SU-DHL-6 (cell line): ENCODE measurements at regions not wholly inside any gene's neighbourhood (a gene's known extent, or its start where the extent isn't known, plus 50 kb on each side); places are given as distances from the start of the nearest gene placed in this dataset.

Experiments
- H2AFZ ChIP-seq: fragments of 200-600 bp; sonication (generic); 2 replicates; pipeline ENCODE4 v1.6.1; 2014; ENCODE audit warnings: low read depth, mild to moderate bottlenecking, moderate library complexity, mixed read lengths, antibody characterized with exemption, low read length; ENCODE audit not compliant: severe bottlenecking
- H3F3A ChIP-seq: fragments of 200-600 bp; shearing (Covaris generic); 2 replicates; pipeline ENCODE4 v1.6.0; 2016; ENCODE audit warnings: antibody characterized with exemption, mild to moderate bottlenecking; ENCODE audit not compliant: insufficient read depth
- H3K27ac ChIP-seq: fragments of 200-600 bp; sonication (generic); 2 replicates; pipeline ENCODE4 v1.5.1; 2016; ENCODE audit warnings: low read depth, mild to moderate bottlenecking, low read length, moderate library complexity, mixed read lengths
- H3K27me3 ChIP-seq: fragments of 200-600 bp; sonication (generic), shearing (Covaris generic); 2 replicates; pipeline ENCODE4 v1.6.0; 2014; ENCODE audit warnings: mild to moderate bottlenecking, low read length
- H3K36me3 ChIP-seq: fragments of 200-600 bp; sonication (generic); 2 replicates; pipeline ENCODE4 v1.6.1; 2014; ENCODE audit warnings: mild to moderate bottlenecking, low read length, mixed read lengths
- H3K4me2 ChIP-seq: fragments of 300-600, 200-600 bp; shearing (Covaris generic), sonication (generic); 2 replicates; pipeline ENCODE4 v1.6.0; 2014; ENCODE audit warnings: low read length, low read depth, mild to moderate bottlenecking; ENCODE audit not compliant: poor library complexity, severe bottlenecking
- H3K4me3 ChIP-seq: fragments of 200-600 bp; sonication (generic); 2 replicates; pipeline ENCODE4 v1.5.1; 2014; ENCODE audit warnings: antibody characterized with exemption, low read length, mild to moderate bottlenecking, mixed read lengths; ENCODE audit not compliant: insufficient read depth, poor library complexity, severe bottlenecking
- H3K79me2 ChIP-seq: fragments of 200-600 bp; sonication (generic); 2 replicates; pipeline ENCODE4 v1.6.1; 2014; ENCODE audit warnings: mild to moderate bottlenecking, low read length, moderate library complexity; ENCODE audit not compliant: insufficient read depth
- H3K9ac ChIP-seq: fragments of 200-600 bp; sonication (generic); 2 replicates; pipeline ENCODE4 v1.7.0; 2014; ENCODE audit warnings: mild to moderate bottlenecking, low read length
- H3K9me2 ChIP-seq: fragments of 200-600 bp; sonication (generic); replicated peaks from 2 replicates; pipeline ENCODE4 v1.6.1; 2014; ENCODE audit warnings: low read length; ENCODE audit not compliant: insufficient read depth
- H3K9me3 ChIP-seq: fragments of 200-600 bp; sonication (generic); 2 replicates; pipeline ENCODE4 v1.6.1; 2014; ENCODE audit warnings: low read length, mixed read lengths; ENCODE audit not compliant: insufficient read depth
- H4K20me1 ChIP-seq: fragments of 200-600 bp; sonication (generic); 2 replicates; pipeline ENCODE4 v1.6.1; 2014; ENCODE audit warnings: low read depth, mild to moderate bottlenecking, antibody characterized with exemption, low read length, moderate library complexity, mixed read lengths
- EZH2phosphoT487 ChIP-seq: fragments of 200-600 bp; sonication (generic), shearing (Covaris generic); conservative IDR thresholded peaks from 2 replicates; pipeline ENCODE4 v1.6.1; 2018; ENCODE audit warnings: mild to moderate bottlenecking, antibody characterized with exemption, low read length, moderate library complexity, mixed read lengths
- TF ChIP-seq, protein P1 (sequence below): fragments of 200-600 bp; sonication (generic); IDR thresholded peaks from one replicate; pipeline ENCODE4 v1.5.1; 2017; ENCODE audit warnings: antibody characterized with exemption, mild to moderate bottlenecking, low read length, moderate library complexity; ENCODE audit not compliant: insufficient read depth, poor library complexity, severe bottlenecking

GRCh38 chr15:66873856-66874255 lies 171.8 kb downstream of the SMAD6 start:
- Histone ChIP-seq H3K4me3 (no peak overlapping the region), H4K20me1 (no peaks in the 10 kb centered on the region), H3F3A (no peaks in the 10 kb centered on the region), H3K79me2 (no peaks in the 10 kb centered on the region), H3K9me2 (no peaks in the 10 kb centered on the region), H3K9me3 (no peaks in the 10 kb centered on the region), H3K27ac (no peak overlapping the region), H3K27me3 (no peaks in the 10 kb centered on the region), H3K9ac (no peak overlapping the region), H3K4me2 (no peak overlapping the region), H3K36me3 (no peaks in the 10 kb centered on the region), H2AFZ (no peak overlapping the region)
- TF ChIP-seq EZH2phosphoT487: no peak
- TF ChIP-seq, protein P1, sequence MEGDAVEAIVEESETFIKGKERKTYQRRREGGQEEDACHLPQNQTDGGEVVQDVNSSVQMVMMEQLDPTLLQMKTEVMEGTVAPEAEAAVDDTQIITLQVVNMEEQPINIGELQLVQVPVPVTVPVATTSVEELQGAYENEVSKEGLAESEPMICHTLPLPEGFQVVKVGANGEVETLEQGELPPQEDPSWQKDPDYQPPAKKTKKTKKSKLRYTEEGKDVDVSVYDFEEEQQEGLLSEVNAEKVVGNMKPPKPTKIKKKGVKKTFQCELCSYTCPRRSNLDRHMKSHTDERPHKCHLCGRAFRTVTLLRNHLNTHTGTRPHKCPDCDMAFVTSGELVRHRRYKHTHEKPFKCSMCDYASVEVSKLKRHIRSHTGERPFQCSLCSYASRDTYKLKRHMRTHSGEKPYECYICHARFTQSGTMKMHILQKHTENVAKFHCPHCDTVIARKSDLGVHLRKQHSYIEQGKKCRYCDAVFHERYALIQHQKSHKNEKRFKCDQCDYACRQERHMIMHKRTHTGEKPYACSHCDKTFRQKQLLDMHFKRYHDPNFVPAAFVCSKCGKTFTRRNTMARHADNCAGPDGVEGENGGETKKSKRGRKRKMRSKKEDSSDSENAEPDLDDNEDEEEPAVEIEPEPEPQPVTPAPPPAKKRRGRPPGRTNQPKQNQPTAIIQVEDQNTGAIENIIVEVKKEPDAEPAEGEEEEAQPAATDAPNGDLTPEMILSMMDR: no peak

GRCh38 chr15:66875588-66876420 lies 173.8 kb downstream of the SMAD6 start:
- no peaks in the 10 kb centered on the region for H3F3A ChIP-seq
- H2AFZ ChIP-seq: no peak overlapping the region
- no peaks in the 10 kb centered on the region for H3K9me2 ChIP-seq
- TF ChIP-seq EZH2phosphoT487: no peak
- TF ChIP-seq, protein P1: no peak
- no peak overlapping the region for H3K4me3 ChIP-seq
- no peaks in the 10 kb centered on the region for H4K20me1 ChIP-seq
- no peaks in the 10 kb centered on the region for H3K79me2 ChIP-seq
- no peak overlapping the region for H3K4me2 ChIP-seq
- no peak overlapping the region for H3K27ac ChIP-seq
- no peak overlapping the region for H3K9ac ChIP-seq
- no peaks in the 10 kb centered on the region for H3K27me3 ChIP-seq
- no peaks in the 10 kb centered on the region for H3K36me3 ChIP-seq
- no peaks in the 10 kb centered on the region for H3K9me3 ChIP-seq

GRCh38 chr15:66876421-66876730 lies 174.3 kb downstream of the SMAD6 start:
- no peaks in the 10 kb centered on the region for H3K27me3 ChIP-seq
- no peaks in the 10 kb centered on the region for H3F3A ChIP-seq
- no peak overlapping the region for H2AFZ ChIP-seq
- H3K9me2 ChIP-seq: no peaks in the 10 kb centered on the region
- no peaks in the 10 kb centered on the region for H4K20me1 ChIP-seq
- no peaks in the 10 kb centered on the region for H3K79me2 ChIP-seq
- H3K9me3 ChIP-seq: no peaks in the 10 kb centered on the region
- no peak for TF ChIP-seq EZH2phosphoT487
- TF ChIP-seq, protein P1: no peak
- no peaks in the 10 kb centered on the region for H3K36me3 ChIP-seq
- no peak overlapping the region for H3K9ac ChIP-seq
- H3K4me3 ChIP-seq: no peak overlapping the region
- no peak overlapping the region for H3K27ac ChIP-seq
- no peak overlapping the region for H3K4me2 ChIP-seq
